OCI-LY1 (cell line): ENCODE measurements at regions not wholly inside any gene's neighbourhood (a gene's known extent, or its start where the extent isn't known, plus 50 kb on each side); places are given as distances from the start of the nearest gene placed in this dataset.

Experiments used
- EZH2 ChIP-seq: fragments of 200-600 bp; sonication (generic), shearing (Covaris generic); IDR thresholded peaks from 2 replicates; pipeline ENCODE4 v1.8.0; 2017; ENCODE audit warnings: borderline replicate concordance, mixed run types, mild to moderate bottlenecking, antibody characterized with exemption, low read length, moderate library complexity, mixed read lengths
- TF ChIP-seq, protein P1 (sequence below): fragments of 200-600 bp; sonication (generic), shearing (Covaris generic); IDR thresholded peaks from 2 replicates; pipeline ENCODE4 v1.5.1; 2017; ENCODE audit warnings: mild to moderate bottlenecking, antibody characterized with exemption, low read length, moderate library complexity, mixed read lengths

DNA sequence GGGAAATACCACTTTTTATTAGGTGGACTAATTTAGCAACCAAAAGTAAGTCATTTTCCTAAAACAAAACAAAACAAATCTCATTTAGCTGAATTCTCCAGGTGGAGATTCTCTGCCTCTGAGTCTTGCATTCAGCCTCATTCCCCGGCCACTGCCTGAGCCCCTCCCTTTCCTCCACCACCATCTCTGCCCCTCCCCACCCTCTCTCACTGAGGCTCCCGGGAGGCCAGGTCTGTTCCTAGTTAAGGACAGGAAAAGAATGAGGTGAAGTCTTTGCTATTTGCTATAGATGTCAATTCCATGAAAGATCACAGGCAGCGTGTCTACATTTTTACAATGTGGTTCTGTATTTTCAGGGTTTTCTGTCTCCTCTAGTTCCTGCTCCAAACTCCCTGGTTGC, 83.0 kb upstream of the SOX11 start:
- TF ChIP-seq, protein P1, sequence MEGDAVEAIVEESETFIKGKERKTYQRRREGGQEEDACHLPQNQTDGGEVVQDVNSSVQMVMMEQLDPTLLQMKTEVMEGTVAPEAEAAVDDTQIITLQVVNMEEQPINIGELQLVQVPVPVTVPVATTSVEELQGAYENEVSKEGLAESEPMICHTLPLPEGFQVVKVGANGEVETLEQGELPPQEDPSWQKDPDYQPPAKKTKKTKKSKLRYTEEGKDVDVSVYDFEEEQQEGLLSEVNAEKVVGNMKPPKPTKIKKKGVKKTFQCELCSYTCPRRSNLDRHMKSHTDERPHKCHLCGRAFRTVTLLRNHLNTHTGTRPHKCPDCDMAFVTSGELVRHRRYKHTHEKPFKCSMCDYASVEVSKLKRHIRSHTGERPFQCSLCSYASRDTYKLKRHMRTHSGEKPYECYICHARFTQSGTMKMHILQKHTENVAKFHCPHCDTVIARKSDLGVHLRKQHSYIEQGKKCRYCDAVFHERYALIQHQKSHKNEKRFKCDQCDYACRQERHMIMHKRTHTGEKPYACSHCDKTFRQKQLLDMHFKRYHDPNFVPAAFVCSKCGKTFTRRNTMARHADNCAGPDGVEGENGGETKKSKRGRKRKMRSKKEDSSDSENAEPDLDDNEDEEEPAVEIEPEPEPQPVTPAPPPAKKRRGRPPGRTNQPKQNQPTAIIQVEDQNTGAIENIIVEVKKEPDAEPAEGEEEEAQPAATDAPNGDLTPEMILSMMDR, result no peak
- TF ChIP-seq EZH2, result no peak
